Bronchial epithelial cell (primary cell): ENCODE measurements at regions not wholly inside any gene's neighbourhood (a gene's known extent, or its start where the extent isn't known, plus 50 kb on each side); places are given as distances from the start of the nearest gene placed in this dataset.

ENCODE experiments used
- DNase-seq: peaks from one replicate; pipeline ENCODE4 v3.0.0-alpha.2; 2010; ENCODE audit warnings: low read depth
- FAIRE-seq: peaks from 2 replicates; lab custom pipeline; 2011; peaks lifted over from hg19 to GRCh38; lab: Jason Lieb, UNC
- H3K27me3 ChIP-seq: 2 replicates; pipeline ENCODE4 v1.5.1; 2011; ENCODE audit warnings: low read length; ENCODE audit not compliant: control insufficient read depth, insufficient read depth
- H3K36me3 ChIP-seq: 2 replicates; pipeline ENCODE4 v1.5.1; 2011; ENCODE audit warnings: low read length; ENCODE audit not compliant: control insufficient read depth, insufficient read depth
- H3K4me3 ChIP-seq: 2 replicates; pipeline ENCODE4 v1.5.1; 2011; ENCODE audit warnings: mild to moderate bottlenecking, low read depth, low read length, control low read depth
- CTCF ChIP-seq: IDR thresholded peaks from 2 replicates; pipeline ENCODE4 v1.5.1; 2011; ENCODE audit warnings: mild to moderate bottlenecking, moderate library complexity, low read length, control low read depth, inconsistent platforms; ENCODE audit not compliant: insufficient read depth, severe bottlenecking

DNA sequence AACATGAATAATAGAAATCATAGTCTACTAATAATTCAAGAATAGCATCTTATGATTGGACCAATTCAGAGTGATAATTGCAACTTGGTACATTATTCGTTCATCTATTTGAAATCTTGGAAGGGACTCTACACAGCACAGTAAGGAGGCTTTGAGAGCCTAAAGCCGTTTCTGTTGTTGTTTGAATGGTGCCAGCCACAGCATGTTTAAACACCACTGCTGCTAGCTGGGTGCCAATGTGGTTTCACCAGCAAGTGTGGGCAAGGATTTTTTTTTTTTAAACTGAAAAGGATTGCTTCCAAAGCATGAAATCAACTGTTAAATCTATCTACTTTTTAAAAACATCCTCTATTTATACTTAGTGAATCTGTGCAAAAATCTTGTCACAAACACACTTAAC, 253.9 kb upstream of the MAP3K1 start:
- FAIRE-seq (no peak), DNase-seq (peak; percentile 52)
- no peak for TF ChIP-seq CTCF
- H3K36me3 ChIP-seq, result no peaks in the 10 kb centered on the region
- H3K27me3 ChIP-seq, result no peaks in the 10 kb centered on the region
- H3K4me3 ChIP-seq, result no peak overlapping the region

DNA sequence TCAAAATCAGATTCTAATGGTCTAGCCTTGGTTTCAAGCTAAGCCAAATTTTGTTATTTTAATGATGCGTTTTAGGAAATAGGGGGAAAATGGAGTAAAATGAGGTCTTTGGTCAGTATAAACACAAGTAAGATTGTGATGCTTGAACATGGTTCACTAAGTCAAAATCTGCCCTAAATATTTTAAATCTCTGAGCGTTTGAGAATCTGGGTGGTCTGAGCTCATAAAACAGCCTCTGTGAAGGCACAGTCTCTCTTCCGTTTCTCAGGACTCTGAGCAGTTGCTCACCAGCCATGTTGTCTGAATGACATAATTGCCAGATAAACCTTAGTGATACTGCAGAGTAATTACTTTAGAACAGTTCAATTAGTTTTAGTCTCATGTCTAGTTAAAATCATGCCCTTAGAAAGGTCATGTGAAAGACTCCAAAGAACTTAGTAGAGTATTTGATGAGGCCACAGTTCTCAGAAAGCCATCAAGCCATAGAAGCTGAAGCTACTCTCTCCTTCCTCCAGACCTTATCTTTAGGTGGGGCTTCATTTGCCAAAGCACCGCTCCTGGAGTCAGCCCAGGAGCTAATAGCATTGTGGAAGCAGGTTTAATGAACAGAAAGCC, 257.1 kb upstream of the MAP3K1 start:
- H3K36me3 ChIP-seq, result no peaks in the 10 kb centered on the region
- no peak overlapping the region for H3K4me3 ChIP-seq
- no peaks in the 10 kb centered on the region for H3K27me3 ChIP-seq
- DNase-seq (no peak), FAIRE-seq (no peak)
- TF ChIP-seq CTCF, result no peak

DNA sequence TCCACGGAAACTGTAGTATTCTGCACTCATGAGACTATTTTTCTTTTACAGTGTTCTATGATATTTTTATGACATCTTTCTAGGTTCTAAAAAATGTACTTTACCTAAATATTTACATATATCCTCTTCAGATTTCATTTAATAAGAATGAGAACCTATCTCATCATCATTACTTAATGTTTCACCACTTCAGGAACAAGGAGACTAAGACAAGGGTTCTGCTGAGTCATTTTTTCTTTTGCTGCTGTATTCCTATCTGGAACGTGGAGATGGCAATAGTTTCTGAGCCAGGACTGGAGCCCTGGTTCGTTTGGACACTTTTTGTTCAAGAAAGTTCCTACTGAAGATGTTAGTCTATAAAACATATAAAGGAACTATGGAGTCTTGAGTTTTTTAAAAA, 258.2 kb upstream of the MAP3K1 start:
- Histone ChIP-seq H3K4me3 (no peak overlapping the region), H3K27me3 (no peaks in the 10 kb centered on the region), H3K36me3 (no peaks in the 10 kb centered on the region)
- DNase-seq, result peak; percentile 34
- no peak for TF ChIP-seq CTCF
- no peak for FAIRE-seq

DNA sequence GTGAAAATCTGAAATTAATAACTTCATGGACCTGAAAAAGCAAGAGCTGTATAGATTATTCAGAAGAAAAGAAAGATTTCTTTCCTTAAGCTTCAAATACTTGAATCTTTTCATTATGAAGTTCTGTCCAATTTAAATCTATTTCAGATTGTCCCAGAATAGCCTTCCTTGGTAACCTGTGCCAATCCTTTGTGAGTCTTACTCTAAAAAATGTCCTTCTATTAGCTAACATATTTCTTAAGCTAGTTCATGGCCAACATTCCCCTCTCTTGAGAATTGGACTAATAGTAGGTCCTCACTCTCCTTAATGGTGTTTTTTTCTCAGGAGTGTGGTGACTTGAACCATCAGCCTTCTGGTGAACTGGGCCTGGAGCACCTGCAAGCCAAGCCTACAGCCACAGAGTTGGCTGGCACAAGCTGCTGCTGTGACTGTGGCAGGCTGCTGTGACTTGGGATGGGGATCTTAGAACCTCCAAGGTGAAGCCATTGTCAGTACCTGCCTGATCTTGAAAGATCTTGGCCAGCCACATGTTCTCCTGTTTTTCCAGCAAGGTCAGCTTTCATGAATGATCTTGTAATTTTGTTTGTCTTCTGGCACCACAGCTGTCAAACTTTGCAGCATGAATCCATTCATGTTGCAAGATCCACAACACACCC, 262.6 kb upstream of the MAP3K1 start:
- H3K27me3 ChIP-seq, result no peaks in the 10 kb centered on the region
- FAIRE-seq, result no peak
- TF ChIP-seq CTCF, result no peak
- no peak overlapping the region for H3K4me3 ChIP-seq
- DNase-seq, result no peak
- H3K36me3 ChIP-seq, result no peaks in the 10 kb centered on the region

DNA sequence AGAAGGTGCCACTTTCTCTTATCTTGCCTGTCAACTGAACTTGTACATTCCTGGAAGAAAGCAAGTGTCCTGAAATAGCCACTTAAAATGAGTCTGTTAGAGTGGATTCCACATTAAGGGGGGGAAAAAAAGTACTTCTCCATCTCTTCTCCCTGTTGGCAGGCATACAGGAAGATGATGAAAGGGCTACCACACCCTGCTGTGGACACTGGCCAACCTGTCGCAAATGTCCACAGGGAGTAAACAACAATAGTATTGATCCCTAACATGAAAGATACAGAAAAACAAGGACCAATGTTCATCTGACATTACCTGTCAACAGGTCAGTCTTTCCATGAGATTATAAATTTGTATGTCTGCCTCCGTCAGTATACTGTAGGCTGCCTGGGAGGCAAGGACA, 265.1 kb upstream of the MAP3K1 start:
- no peak for FAIRE-seq
- no peaks in the 10 kb centered on the region for H3K36me3 ChIP-seq
- no peak overlapping the region for H3K4me3 ChIP-seq
- no peak for DNase-seq
- no peaks in the 10 kb centered on the region for H3K27me3 ChIP-seq
- TF ChIP-seq CTCF, result no peak
